ENCODE measurements at regions not wholly inside any gene's neighbourhood (a gene's known extent, or its start where the extent isn't known, plus 50 kb on each side); places are given as distances from the start of the nearest gene placed in this dataset.

DNA sequence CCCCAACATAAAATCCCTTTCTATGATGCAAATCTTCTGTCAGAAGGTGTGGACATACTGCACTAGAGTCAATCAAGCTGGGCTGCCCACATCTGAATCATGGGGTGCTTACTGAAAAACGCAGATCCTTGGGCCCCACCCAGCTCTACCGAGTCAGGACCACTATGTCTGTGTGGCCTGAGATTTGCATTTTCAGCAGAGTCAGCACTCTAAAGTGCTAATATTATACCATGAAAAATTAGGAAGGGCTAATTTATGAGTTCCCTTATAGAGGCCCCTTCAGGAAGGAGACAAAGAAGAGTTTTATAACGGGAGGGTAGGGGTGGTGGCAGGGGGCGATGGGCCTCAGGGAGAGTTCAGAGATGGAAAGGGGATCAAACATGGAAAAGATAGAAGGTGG, 163.3 kb upstream of the NABP1 start:
- TF ChIP-seq CTCF (conservative IDR thresholded peaks at IDR 0.05; ENCODE audit: low read depth, low read length) = no peak
- TF ChIP-seq EZH2phosphoT487 (IDR thresholded peaks at IDR 0.05; ENCODE audit: borderline replicate concordance, low read length) = no peak
